Kidney epithelial cell (primary cell): ENCODE measurements at regions not wholly inside any gene's neighbourhood (a gene's known extent, or its start where the extent isn't known, plus 50 kb on each side); places are given as distances from the start of the nearest gene placed in this dataset.

Source experiments
- DNase-seq: peaks from one replicate; pipeline ENCODE4 v3.0.0-alpha.2; 2010; ENCODE audit warnings: low read depth
- H3K27me3 ChIP-seq: 2 replicates; pipeline ENCODE4 v1.6.0; 2011; ENCODE audit warnings: low read length; ENCODE audit not compliant: control insufficient read depth, insufficient read depth
- H3K36me3 ChIP-seq: 2 replicates; pipeline ENCODE4 v1.5.1; 2011; ENCODE audit warnings: low read length; ENCODE audit not compliant: control insufficient read depth, insufficient read depth
- H3K4me3 ChIP-seq: 2 replicates; pipeline ENCODE4 v1.5.1; 2011; ENCODE audit warnings: low read depth, mild to moderate bottlenecking, control low read depth, low read length
- CTCF ChIP-seq: IDR thresholded peaks from 2 replicates; pipeline ENCODE4 v1.5.1; 2011; ENCODE audit warnings: mild to moderate bottlenecking, moderate library complexity, low read length, control low read depth, inconsistent platforms; ENCODE audit not compliant: insufficient read depth, poor library complexity, severe bottlenecking

GRCh38 chr2:76256458-76257088 is 545.9 kb upstream of the GCFC2 start:
- no peak for TF ChIP-seq CTCF
- Histone ChIP-seq H3K36me3 (no peaks in the 10 kb centered on the region), H3K4me3 (no peak overlapping the region), H3K27me3 (no peaks in the 10 kb centered on the region)
- no peak for DNase-seq

DNA sequence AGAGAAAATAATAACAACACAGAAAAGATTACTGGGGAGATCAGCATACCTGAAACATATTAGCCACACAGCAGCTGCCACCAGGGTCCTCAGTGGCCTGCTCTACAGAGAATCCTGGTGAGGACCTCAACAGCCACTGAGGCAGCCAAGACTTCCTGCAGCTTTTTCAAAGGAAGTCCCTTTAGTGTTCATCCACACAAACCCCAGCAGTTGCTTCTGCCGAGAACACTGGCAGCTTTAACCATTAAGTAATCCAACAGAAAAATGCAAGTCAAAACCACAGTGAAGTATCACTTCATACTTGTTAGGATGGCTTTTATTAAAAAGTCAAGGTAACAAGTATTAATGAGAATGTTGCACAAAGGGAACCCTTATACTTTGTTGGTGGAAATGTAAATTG is 542.0 kb upstream of the GCFC2 start:
- Histone ChIP-seq H3K27me3 (no peaks in the 10 kb centered on the region), H3K36me3 (no peaks in the 10 kb centered on the region), H3K4me3 (no peak overlapping the region)
- DNase-seq: no peak
- no peak for TF ChIP-seq CTCF

DNA sequence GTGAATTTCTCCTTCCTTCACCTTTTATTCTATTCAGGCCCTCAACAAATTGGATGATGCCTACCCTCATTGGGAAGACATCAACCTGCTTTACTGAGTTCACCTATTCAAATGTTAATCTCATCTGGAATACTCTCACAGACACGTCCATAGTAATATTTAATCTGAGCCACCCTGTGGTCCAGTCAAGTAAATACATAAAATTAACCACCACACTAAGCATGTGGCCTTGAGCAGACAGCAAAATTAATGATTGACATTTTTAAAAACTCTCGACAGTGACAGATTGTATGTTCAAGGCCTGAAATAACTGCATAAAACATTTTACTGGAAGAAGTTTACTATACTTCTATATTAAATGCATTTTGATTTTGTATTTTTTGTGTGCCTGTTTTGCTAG is 540.6 kb upstream of the GCFC2 start:
- DNase-seq: no peak
- no peak for TF ChIP-seq CTCF
- Histone ChIP-seq H3K36me3 (no peaks in the 10 kb centered on the region), H3K27me3 (no peaks in the 10 kb centered on the region), H3K4me3 (no peak overlapping the region)

DNA sequence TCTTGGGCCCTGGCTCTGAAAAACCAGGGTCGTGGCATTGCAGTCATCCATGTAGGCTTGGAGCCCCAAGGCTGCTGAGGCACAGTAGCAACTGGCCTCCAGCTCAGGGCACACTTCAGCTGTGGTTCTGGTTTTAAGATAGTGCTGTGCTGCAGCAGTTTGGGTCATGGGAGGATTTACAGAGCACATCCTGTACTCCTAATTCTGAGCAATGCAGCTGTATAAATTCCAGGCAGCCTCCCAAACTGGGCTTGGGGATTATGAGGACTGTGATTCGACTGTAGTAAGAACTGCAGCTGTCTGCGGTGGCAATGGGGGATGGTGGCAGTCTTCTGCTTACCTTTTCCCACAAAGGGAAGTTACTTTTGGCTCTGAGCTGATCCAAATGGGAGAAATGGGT is 536.3 kb upstream of the GCFC2 start:
- H3K36me3 ChIP-seq: no peaks in the 10 kb centered on the region
- no peaks in the 10 kb centered on the region for H3K27me3 ChIP-seq
- TF ChIP-seq CTCF: no peak
- H3K4me3 ChIP-seq: no peak overlapping the region
- DNase-seq: no peak

DNA sequence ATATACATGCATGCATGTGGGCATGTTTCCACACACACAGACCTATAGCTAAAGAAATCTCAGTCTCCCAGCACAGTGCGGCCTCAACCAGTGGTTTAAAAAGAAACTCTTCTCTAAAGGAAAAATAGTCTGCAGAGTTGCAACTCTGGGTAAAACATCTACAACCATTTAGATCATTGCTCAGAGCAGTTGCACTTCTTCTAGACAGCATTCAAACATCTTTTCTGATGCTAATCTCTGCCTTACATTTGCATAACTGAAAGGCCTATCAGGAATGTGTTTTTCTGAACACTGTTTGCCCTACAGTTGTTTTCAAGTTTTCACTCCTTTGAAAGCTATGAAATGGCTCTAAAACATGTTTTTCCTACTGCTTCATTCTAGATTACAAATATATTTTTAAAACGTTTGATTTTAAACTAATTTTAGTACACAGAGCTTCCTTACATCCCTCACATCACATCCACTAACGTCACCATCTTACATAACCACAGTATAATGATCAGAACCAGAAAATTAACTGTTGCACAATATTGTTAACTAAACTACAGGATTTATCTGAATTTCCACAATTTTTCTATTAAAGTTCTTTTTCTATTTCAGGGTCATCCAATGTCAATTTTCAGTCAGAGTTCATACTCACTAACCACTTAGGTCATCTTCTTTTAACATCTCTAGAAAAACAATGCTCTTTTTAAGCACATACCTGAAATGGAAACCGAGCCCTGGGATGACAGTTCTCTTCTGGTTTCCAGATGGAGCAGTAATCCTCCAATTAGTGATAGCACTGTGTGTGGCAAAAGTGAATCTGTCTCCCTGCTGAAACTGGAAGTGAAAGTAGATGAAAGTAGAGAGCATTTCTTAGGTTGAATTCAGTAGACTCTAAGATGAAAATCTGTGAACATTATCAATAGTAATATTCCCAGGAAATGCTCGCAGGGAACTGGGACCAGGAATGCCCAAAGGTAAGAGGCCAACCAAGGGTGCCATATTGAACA is 501.6 kb upstream of the GCFC2 start:
- H3K4me3 ChIP-seq: no peak overlapping the region
- no peak for TF ChIP-seq CTCF
- no peak for DNase-seq
- H3K36me3 ChIP-seq: no peaks in the 10 kb centered on the region
- H3K27me3 ChIP-seq: no peaks in the 10 kb centered on the region
